Progenitor cell of endocrine pancreas (in vitro differentiated cells): ENCODE measurements at regions not wholly inside any gene's neighbourhood (a gene's known extent, or its start where the extent isn't known, plus 50 kb on each side); places are given as distances from the start of the nearest gene placed in this dataset.

Experiments
- DNase-seq: peaks from one replicate; pipeline ENCODE4 v3.0.0; 2021; ENCODE audit warnings: low spot score; ENCODE audit not compliant: unreplicated experiment
- H3K27ac Mint-ChIP-seq: 2 replicates; pipeline ENCODE4 v1.8.0; 2021; ENCODE audit warnings: mild to moderate bottlenecking, moderate library complexity, mixed read lengths
- H3K27me3 Mint-ChIP-seq: 2 replicates; pipeline ENCODE4 v1.8.0; 2021; ENCODE audit warnings: mixed read lengths
- H3K36me3 Mint-ChIP-seq: 2 replicates; pipeline ENCODE4 v1.8.0; 2022; ENCODE audit warnings: mixed read lengths; ENCODE audit not compliant: insufficient read depth
- H3K4me1 Mint-ChIP-seq: 2 replicates; pipeline ENCODE4 v1.8.0; 2021; ENCODE audit warnings: low read depth, mixed read lengths
- H3K4me3 Mint-ChIP-seq: 2 replicates; pipeline ENCODE4 v1.8.0; 2021; ENCODE audit warnings: low read depth, mild to moderate bottlenecking, moderate library complexity, mixed read lengths
- H3K9me3 Mint-ChIP-seq: 2 replicates; pipeline ENCODE4 v1.8.0; 2021; ENCODE audit warnings: low read depth, mixed read lengths
- TF ChIP-seq, protein P1 (sequence below): fragments of 200-600 bp; sonication (generic); IDR thresholded peaks from one replicate; pipeline ENCODE4 v1.5.0; 2021; ENCODE audit warnings: antibody characterized with exemption, mild to moderate bottlenecking; ENCODE audit not compliant: unreplicated experiment

DNA sequence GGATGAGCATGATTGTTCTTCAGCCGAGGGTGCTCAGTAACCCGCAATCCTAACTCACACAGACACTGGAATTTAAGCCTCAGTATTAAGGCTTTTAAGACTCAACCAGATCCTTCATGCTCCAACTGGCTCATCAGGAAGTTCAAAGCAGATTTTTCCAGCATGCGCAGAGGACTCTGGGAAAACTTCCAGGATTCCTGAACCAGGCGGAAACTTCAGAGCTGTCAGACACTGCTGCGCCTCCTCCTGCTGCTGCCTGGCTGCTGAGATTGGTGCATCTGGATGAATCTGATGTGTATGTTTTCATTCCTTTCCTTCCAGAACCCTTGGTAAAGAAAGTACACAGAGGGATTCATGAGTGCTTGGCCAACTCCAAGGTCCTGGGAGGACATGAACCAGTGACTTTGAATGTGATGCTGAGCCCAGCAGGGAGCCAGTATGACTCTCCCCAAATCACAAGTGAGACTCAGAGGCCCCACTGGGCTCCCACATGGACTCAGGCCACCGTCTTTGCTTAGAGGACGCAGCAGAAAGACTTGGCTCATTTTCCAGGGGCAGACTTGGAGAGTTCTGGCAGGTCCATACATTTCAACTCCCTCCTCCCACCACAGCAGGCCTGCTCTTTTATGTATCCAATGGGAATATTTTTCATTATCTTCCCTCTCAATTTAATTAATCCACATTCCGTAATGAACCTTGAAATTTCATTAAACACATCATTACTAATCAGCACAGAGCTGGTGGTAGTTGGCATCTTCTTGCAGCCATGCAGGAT, 143.5 kb upstream of the HDAC4 start:
- peaks cover 36% of the 10 kb centered on the region for H3K27me3 Mint-ChIP-seq
- TF ChIP-seq, protein P1, sequence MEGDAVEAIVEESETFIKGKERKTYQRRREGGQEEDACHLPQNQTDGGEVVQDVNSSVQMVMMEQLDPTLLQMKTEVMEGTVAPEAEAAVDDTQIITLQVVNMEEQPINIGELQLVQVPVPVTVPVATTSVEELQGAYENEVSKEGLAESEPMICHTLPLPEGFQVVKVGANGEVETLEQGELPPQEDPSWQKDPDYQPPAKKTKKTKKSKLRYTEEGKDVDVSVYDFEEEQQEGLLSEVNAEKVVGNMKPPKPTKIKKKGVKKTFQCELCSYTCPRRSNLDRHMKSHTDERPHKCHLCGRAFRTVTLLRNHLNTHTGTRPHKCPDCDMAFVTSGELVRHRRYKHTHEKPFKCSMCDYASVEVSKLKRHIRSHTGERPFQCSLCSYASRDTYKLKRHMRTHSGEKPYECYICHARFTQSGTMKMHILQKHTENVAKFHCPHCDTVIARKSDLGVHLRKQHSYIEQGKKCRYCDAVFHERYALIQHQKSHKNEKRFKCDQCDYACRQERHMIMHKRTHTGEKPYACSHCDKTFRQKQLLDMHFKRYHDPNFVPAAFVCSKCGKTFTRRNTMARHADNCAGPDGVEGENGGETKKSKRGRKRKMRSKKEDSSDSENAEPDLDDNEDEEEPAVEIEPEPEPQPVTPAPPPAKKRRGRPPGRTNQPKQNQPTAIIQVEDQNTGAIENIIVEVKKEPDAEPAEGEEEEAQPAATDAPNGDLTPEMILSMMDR: no peak
- no peak overlapping the region for H3K27ac Mint-ChIP-seq
- no peaks in the 10 kb centered on the region for H3K36me3 Mint-ChIP-seq
- no peak overlapping the region for H3K4me3 Mint-ChIP-seq
- H3K9me3 Mint-ChIP-seq: peaks cover 2% of the 10 kb centered on the region
- no peaks in the 10 kb centered on the region for H3K4me1 Mint-ChIP-seq
- no peak for DNase-seq

DNA sequence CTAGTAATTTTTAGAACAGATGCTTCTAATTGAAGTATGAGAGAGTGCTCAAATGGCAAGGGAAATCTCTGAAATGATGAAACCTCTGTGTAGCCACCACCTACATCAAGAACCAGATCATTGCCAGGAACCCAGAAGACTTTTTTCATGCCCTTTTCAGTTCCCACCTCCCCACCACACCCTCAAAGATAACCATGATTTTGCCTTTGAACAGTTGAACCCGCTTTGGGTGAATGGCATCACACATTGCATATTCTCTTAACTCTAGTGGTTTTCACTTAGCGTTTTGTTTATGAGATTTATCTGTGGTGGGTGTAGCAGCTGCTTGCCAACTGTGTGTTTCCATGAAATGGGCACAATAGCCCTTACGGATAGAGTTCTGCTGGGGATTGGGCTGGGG, 142.9 kb upstream of the HDAC4 start:
- no peak for DNase-seq
- Mint-ChIP-seq H3K36me3 (no peaks in the 10 kb centered on the region), H3K9me3 (peaks cover 2% of the 10 kb centered on the region), H3K27me3 (peaks cover 34% of the 10 kb centered on the region), H3K4me3 (no peak overlapping the region), H3K4me1 (no peaks in the 10 kb centered on the region), H3K27ac (no peak overlapping the region)
- TF ChIP-seq, protein P1: no peak

DNA sequence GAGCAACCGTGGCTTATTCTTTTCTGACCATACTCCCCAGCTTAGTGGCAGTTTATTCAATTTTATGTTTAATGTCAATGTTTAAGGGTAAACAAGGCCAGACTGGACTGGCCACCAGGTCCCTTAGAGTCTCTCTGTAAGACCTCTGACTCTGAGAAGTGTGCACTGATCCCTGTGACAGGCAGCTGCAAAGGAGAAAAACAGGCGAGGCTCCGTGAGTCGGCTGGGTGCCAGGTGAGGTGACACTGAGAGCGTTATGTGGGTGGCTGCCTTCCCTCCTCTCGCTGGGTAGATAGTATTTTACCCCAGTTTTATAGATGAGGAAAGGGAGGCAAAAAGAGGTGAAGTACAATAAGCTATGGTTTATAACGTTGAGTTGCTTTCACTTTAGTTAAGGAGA, 139.4 kb upstream of the HDAC4 start:
- Mint-ChIP-seq H3K4me1 (no peaks in the 10 kb centered on the region), H3K27me3 (peaks cover 30% of the 10 kb centered on the region), H3K27ac (no peak overlapping the region), H3K9me3 (peaks cover 2% of the 10 kb centered on the region), H3K4me3 (no peak overlapping the region), H3K36me3 (no peaks in the 10 kb centered on the region)
- TF ChIP-seq, protein P1: no peak
- DNase-seq: no peak

DNA sequence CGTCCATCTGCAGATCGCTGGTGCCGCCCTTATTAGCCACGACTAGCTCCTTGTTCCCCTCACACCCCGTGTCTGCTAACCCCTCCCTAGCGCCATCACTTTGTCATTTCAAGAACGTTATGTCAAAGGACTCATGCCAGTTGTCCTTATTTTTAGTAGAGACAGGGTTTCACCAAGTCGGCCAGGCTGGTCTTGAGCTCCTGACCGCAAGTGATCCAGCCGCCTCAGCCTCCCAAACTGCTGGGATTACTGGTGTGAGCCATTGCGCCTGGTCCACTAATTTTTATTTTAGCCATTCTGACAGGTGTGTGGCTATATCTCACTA, 138.9 kb upstream of the HDAC4 start:
- no peak for DNase-seq
- peaks cover 2% of the 10 kb centered on the region for H3K9me3 Mint-ChIP-seq
- no peaks in the 10 kb centered on the region for H3K4me1 Mint-ChIP-seq
- no peak overlapping the region for H3K27ac Mint-ChIP-seq
- TF ChIP-seq, protein P1: no peak
- peaks cover 29% of the 10 kb centered on the region for H3K27me3 Mint-ChIP-seq
- H3K36me3 Mint-ChIP-seq: no peaks in the 10 kb centered on the region
- no peak overlapping the region for H3K4me3 Mint-ChIP-seq

DNA sequence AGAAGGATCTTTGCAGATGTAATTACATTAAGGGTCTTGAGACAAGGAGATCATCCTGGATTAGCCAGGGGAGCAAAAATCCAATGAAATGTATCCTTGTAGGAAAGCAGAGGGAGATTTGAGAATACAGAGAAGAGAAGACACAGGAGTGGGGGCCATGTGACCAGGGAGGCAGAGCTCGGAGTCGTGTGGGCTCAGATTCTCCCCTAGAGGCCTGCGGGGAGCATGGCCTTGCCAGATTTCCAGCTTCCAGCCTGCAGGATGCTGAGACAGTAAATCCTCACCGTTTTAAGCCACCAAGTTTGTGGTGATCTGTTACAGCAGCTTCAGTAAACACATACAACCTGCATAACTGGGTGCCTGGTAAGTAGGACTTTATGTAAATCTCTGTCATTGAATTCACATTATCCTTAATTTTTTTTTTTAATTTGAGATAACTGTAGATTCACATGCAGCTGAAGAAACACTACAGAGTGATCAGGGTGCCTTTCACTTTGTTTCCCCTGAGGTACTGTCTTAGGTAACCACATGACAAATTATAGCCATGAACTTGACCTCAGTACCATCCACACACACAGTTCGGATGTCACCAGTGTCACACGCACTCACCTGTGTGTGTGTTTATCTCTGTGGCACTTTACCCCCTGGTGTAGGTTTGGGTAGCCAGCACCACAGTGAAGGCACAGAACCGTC, 138.4 kb upstream of the HDAC4 start:
- no peaks in the 10 kb centered on the region for H3K36me3 Mint-ChIP-seq
- H3K4me3 Mint-ChIP-seq: no peak overlapping the region
- no peaks in the 10 kb centered on the region for H3K4me1 Mint-ChIP-seq
- peaks cover 24% of the 10 kb centered on the region for H3K27me3 Mint-ChIP-seq
- peaks cover 2% of the 10 kb centered on the region for H3K9me3 Mint-ChIP-seq
- TF ChIP-seq, protein P1: no peak
- no peak for DNase-seq
- no peak overlapping the region for H3K27ac Mint-ChIP-seq
